H1 (cell line): ENCODE measurements at regions not wholly inside any gene's neighbourhood (a gene's known extent, or its start where the extent isn't known, plus 50 kb on each side); places are given as distances from the start of the nearest gene placed in this dataset.

Experiments
- CTCF ChIA-PET: fragments of 300-600 bp; sonication (Branson Sonifier 250); formaldehyde crosslinking; loops from one replicate; lab custom pipeline; 2021; ENCODE audit not compliant: partially characterized antibody; lab: Charles Lee
- POLR2A ChIA-PET: fragments of 300-600 bp; sonication (Branson Sonifier 250); formaldehyde crosslinking; loops from one replicate; lab custom pipeline; 2021; ENCODE audit warnings: inconsistent platforms; ENCODE audit not compliant: partially characterized antibody; lab: Charles Lee
- DNase-seq, 2 experiments: peaks; one replicate each; pipeline versions ENCODE4 v3.0.0 to v3.0.0-alpha.2; 2010 to 2022; ENCODE audit warnings: low spot score in 2 of 2, low read depth in 1 of 2, mixed read lengths in 1 of 2
- FAIRE-seq: peaks from 2 replicates; lab custom pipeline; 2011; peaks lifted over from hg19 to GRCh38; lab: Jason Lieb, UNC
- H2AFZ ChIP-seq: 2 replicates; pipeline ENCODE4 v1.8.1; 2012; ENCODE audit warnings: low read length, inconsistent platforms
- H2AK5ac ChIP-seq: 2 replicates; pipeline ENCODE4 v1.6.1; 2013; ENCODE audit warnings: low read depth, low read length
- H2BK120ac ChIP-seq: replicated peaks from 2 replicates; pipeline ENCODE3; 2013; ENCODE audit warnings: low read depth, low read length, inconsistent platforms
- H2BK12ac ChIP-seq: 2 replicates; pipeline ENCODE4 v1.6.1; 2013; ENCODE audit warnings: low read depth, low read length
- H2BK15ac ChIP-seq: 2 replicates; pipeline ENCODE4 v1.6.1; 2013; ENCODE audit warnings: low read length
- H2BK20ac ChIP-seq: 2 replicates; pipeline ENCODE4 v1.6.1; 2013; ENCODE audit warnings: low read length
- H2BK5ac ChIP-seq: 2 replicates; pipeline ENCODE4 v1.6.1; 2013; ENCODE audit warnings: low read depth, low read length
- H3K14ac ChIP-seq: 2 replicates; pipeline ENCODE4 v1.6.1; 2013; ENCODE audit warnings: inconsistent platforms; ENCODE audit not compliant: insufficient read length
- H3K18ac ChIP-seq: 2 replicates; pipeline ENCODE4 v1.6.1; 2013; ENCODE audit warnings: low read length; ENCODE audit errors: extremely low read depth
- H3K23ac ChIP-seq: 2 replicates; pipeline ENCODE4 v1.6.1; 2013; ENCODE audit warnings: inconsistent platforms; ENCODE audit not compliant: insufficient read length
- H3K23me2 ChIP-seq: 2 replicates; pipeline ENCODE4 v1.6.1; 2013; ENCODE audit warnings: low read depth, low read length
- H3K27ac ChIP-seq: 2 replicates; pipeline ENCODE4 v1.6.1; 2011; ENCODE audit warnings: low read depth, low read length, inconsistent platforms
- H3K27me3 ChIP-seq, 4 experiments: replicated peaks in 1 of 4; 1 replicate in 1 of 4; 2 replicates in 3 of 4; pipeline versions ENCODE4 v1.6.1 to v1.8.1; 2011 to 2013; ENCODE audit warnings: low read length in 3 of 4, mild to moderate bottlenecking in 3 of 4, inconsistent platforms in 2 of 4, mixed read lengths in 2 of 4, moderate library complexity in 1 of 4; ENCODE audit not compliant: control insufficient read depth in 3 of 4, insufficient read depth in 3 of 4; ENCODE audit errors: extremely low read depth in 1 of 4
- H3K36me3 ChIP-seq, 4 experiments: 2 replicates each; pipeline versions ENCODE4 v1.6.1 to v1.8.1; 2011 to 2013; ENCODE audit warnings: mild to moderate bottlenecking in 4 of 4, low read length in 3 of 4, moderate library complexity in 2 of 4, control low read depth in 1 of 4, inconsistent platforms in 1 of 4; ENCODE audit not compliant: insufficient read depth in 4 of 4, control insufficient read depth in 2 of 4
- H3K4ac ChIP-seq: replicated peaks from 2 replicates; pipeline ENCODE3; 2013; ENCODE audit warnings: low read length, low read depth, mixed read lengths, inconsistent platforms; ENCODE audit not compliant: insufficient read length
- H3K4me1 ChIP-seq, 4 experiments: replicated peaks in 1 of 4; 1 replicate in 1 of 4; 2 replicates in 3 of 4; pipeline versions ENCODE4 v1.6.1 to v1.8.1; 2011 to 2013; ENCODE audit warnings: low read length in 3 of 4, inconsistent platforms in 2 of 4, mixed read lengths in 1 of 4; ENCODE audit not compliant: insufficient read depth in 4 of 4, control insufficient read depth in 3 of 4
- H3K4me2 ChIP-seq, 2 experiments: 2 replicates each; pipeline versions ENCODE4 v1.6.1 to v1.8.1; 2011 to 2013; ENCODE audit warnings: low read depth in 2 of 2, low read length in 2 of 2, control low read depth in 1 of 2, inconsistent platforms in 1 of 2, mild to moderate bottlenecking in 1 of 2; ENCODE audit not compliant: insufficient read depth in 1 of 2
- H3K4me3 ChIP-seq, 4 experiments: fragments of 200-600, 300-600 bp in 1 of 4; sonication (generic), shearing (Covaris generic), sonication (Bioruptor Twin) in 1 of 4; 2 replicates each; pipeline versions ENCODE4 v1.5.1 to v1.8.1; 2011 to 2016; ENCODE audit warnings: low read length in 4 of 4, low read depth in 3 of 4, control low read depth in 2 of 4, inconsistent platforms in 2 of 4, mild to moderate bottlenecking in 2 of 4, mixed read lengths in 1 of 4, moderate library complexity in 1 of 4; ENCODE audit not compliant: insufficient read depth in 2 of 4; ENCODE audit errors: extremely low read depth in 1 of 4
- H3K56ac ChIP-seq: replicated peaks from 2 replicates; pipeline ENCODE3; 2013; ENCODE audit warnings: low read depth, mild to moderate bottlenecking, mixed read lengths, low read length, inconsistent platforms; ENCODE audit not compliant: insufficient read length
- H3K79me1 ChIP-seq: 2 replicates; pipeline ENCODE4 v1.6.1; 2013; ENCODE audit warnings: low read depth, low read length, control low read depth
- H3K79me2 ChIP-seq, 2 experiments: 2 replicates each; pipeline versions ENCODE4 v1.6.1 to v1.8.1; 2012 to 2013; ENCODE audit warnings: low read length in 2 of 2, mild to moderate bottlenecking in 2 of 2, inconsistent platforms in 1 of 2; ENCODE audit not compliant: insufficient read depth in 2 of 2, control insufficient read depth in 1 of 2
- H3K9ac ChIP-seq, 4 experiments: replicated peaks in 1 of 4; 1 replicate in 1 of 4; 2 replicates in 3 of 4; pipeline versions ENCODE4 v1.6.1 to v1.8.1; 2011 to 2013; ENCODE audit warnings: low read depth in 3 of 4, low read length in 3 of 4, control low read depth in 2 of 4, mild to moderate bottlenecking in 2 of 4, moderate library complexity in 2 of 4, inconsistent platforms in 1 of 4; ENCODE audit errors: extremely low read depth in 1 of 4
- H3K9me3 ChIP-seq, 2 experiments: 2 replicates each; pipeline versions ENCODE4 v1.6.1 to v1.8.1; 2012 to 2013; ENCODE audit warnings: mild to moderate bottlenecking in 2 of 2, moderate library complexity in 2 of 2, control low read depth in 1 of 2, inconsistent platforms in 1 of 2, low read depth in 1 of 2, low read length in 1 of 2, mixed read lengths in 1 of 2; ENCODE audit not compliant: insufficient read depth in 2 of 2
- H4K20me1 ChIP-seq, 2 experiments: replicated peaks in 1 of 2; 2 replicates each; pipeline versions ENCODE3 to v1.8.1; 2011 to 2013; ENCODE audit warnings: inconsistent platforms in 2 of 2, low read length in 2 of 2, mild to moderate bottlenecking in 1 of 2; ENCODE audit not compliant: insufficient read depth in 2 of 2, control insufficient read depth in 1 of 2
- H4K5ac ChIP-seq: 2 replicates; pipeline ENCODE4 v1.6.1; 2013; ENCODE audit warnings: low read length, low read depth, mixed read lengths, inconsistent platforms; ENCODE audit not compliant: insufficient read length
- H4K8ac ChIP-seq: 2 replicates; pipeline ENCODE4 v1.8.0; 2013; ENCODE audit warnings: mild to moderate bottlenecking, moderate library complexity, low read length, inconsistent platforms; ENCODE audit not compliant: insufficient read depth; ENCODE audit errors: extremely low read depth
- H4K91ac ChIP-seq: replicated peaks from 2 replicates; pipeline ENCODE3; 2013; ENCODE audit warnings: low read length, mixed read lengths, inconsistent platforms; ENCODE audit not compliant: insufficient read length
- BCL11A ChIP-seq, 2 experiments: IDR thresholded peaks; one replicate each; pipeline ENCODE4 v1.6.1; 2011; ENCODE audit warnings: low read depth in 2 of 2, low read length in 2 of 2, mild to moderate bottlenecking in 2 of 2
- BRCA1 ChIP-seq: IDR thresholded peaks from 2 replicates; pipeline ENCODE4 v1.6.1; 2012; ENCODE audit warnings: low read depth, low read length, improper control_type of control experiment
- EZH2 ChIP-seq: fragments of 200-600 bp; sonication (generic); IDR thresholded peaks from 2 replicates; pipeline ENCODE4 v1.7.1; 2012; ENCODE audit warnings: low read depth, mild to moderate bottlenecking, moderate library complexity, low read length, inconsistent platforms; ENCODE audit not compliant: severe bottlenecking
- HDAC2 ChIP-seq, 2 experiments: fragments of 300-600 bp in 1 of 2; sonication (generic) in 1 of 2; IDR thresholded peaks; 2 replicates each; pipeline ENCODE4 v1.6.1; 2011 to 2012; ENCODE audit warnings: low read depth in 2 of 2, low read length in 2 of 2, mild to moderate bottlenecking in 2 of 2, moderate library complexity in 2 of 2, borderline replicate concordance in 1 of 2, inconsistent platforms in 1 of 2
- KDM1A ChIP-seq: fragments of 200-600, 300-600 bp; sonication (generic); IDR thresholded peaks from 2 replicates; pipeline ENCODE4 v1.7.1; 2016; ENCODE audit warnings: mild to moderate bottlenecking, low read length, borderline replicate concordance
- PHF8 ChIP-seq: fragments of 200-600 bp; sonication (generic); conservative IDR thresholded peaks from 2 replicates; pipeline ENCODE4 v1.7.1; 2012; ENCODE audit warnings: low read depth, mild to moderate bottlenecking, inconsistent platforms, low read length, moderate library complexity
- POLR2AphosphoS5 ChIP-seq: IDR thresholded peaks from 2 replicates; pipeline ENCODE4 v1.6.1; 2011; ENCODE audit warnings: low read depth, low read length
- RAD21 ChIP-seq, 2 experiments: IDR thresholded peaks in 1 of 2; conservative IDR thresholded peaks in 1 of 2; 2 replicates each; pipeline ENCODE4 v1.6.1; 2011; ENCODE audit warnings: low read depth in 2 of 2, low read length in 2 of 2, improper control_type of control experiment in 1 of 2, inconsistent platforms in 1 of 2, mild to moderate bottlenecking in 1 of 2, moderate library complexity in 1 of 2
- WGBS, 2 experiments: shearing (Covaris generic) in 1 of 2; methylation state at CpG; one replicate each; pipeline versions ENCODE4 v1.1.6 to v1.1.7; 2013 to 2015; ENCODE audit warnings: low lambda C conversion rate in 2 of 2, mixed read lengths in 2 of 2, inconsistent platforms in 1 of 2, low coverage in 1 of 2, missing lambda C conversion rate in 1 of 2; ENCODE audit not compliant: insufficient replicate concordance in 2 of 2, insufficient coverage in 1 of 2, insufficient read length in 1 of 2; ENCODE audit errors: extremely low coverage in 1 of 2, missing lambda C conversion rate in 1 of 2; 5-methylcytosine and 5-hydroxymethylcytosine counted together
- TF ChIP-seq, protein P1 (sequence below), 3 experiments: IDR thresholded peaks; 1 replicate in 2 of 3; 2 replicates in 1 of 3; pipeline versions ENCODE4 v1.5.1 to v1.6.1; 2011; ENCODE audit warnings: low read length in 3 of 3, mild to moderate bottlenecking in 3 of 3, inconsistent platforms in 2 of 3, low read depth in 1 of 3, moderate library complexity in 1 of 3; ENCODE audit not compliant: insufficient read depth in 1 of 3; ENCODE audit errors: control extremely low read depth in 1 of 3

DNA sequence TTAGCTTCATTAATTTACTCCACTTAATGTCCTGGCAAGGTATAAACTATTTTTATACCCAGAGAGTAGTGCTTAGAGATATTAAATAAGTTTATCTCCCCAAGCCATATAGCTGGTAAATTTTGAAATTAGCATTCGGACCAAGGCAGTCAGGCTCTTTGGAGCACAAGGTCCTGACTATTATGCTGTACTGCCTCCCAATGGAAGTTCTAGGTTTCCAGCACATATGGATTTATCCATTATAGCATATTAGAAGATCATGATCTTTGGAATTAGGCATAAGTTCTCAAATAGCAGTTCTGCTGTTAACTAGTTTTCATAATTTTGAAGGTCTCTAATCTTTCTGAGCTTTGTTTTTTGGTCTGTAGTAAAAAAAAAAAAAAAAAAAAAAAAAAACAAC, 835.3 kb upstream of the EPHA7 start:
- CTCF ChIA-PET: interaction anchor here (0.6 to 1.8 kb wide), 11 partner anchors 23 to 891 kb away, joined by 3 to 5 read pairs (median 3); no protein-coding TSS in a partner anchor

More for the DNA sequence above, 835.3 kb upstream of the EPHA7 start:
- no peak overlapping the region for H2BK5ac ChIP-seq
- H2BK15ac ChIP-seq: no peak overlapping the region
- no peaks in the 10 kb centered on the region for H3K79me2 ChIP-seq
- H3K14ac ChIP-seq: no peak overlapping the region
- H3K23me2 ChIP-seq: no peaks in the 10 kb centered on the region
- no peak for DNase-seq
- no peak overlapping the region for H2BK120ac ChIP-seq
- no peaks in the 10 kb centered on the region for H4K20me1 ChIP-seq
- H3K79me1 ChIP-seq: no peaks in the 10 kb centered on the region
- no peak overlapping the region for H3K4me3 ChIP-seq
- H3K18ac ChIP-seq: no peak overlapping the region
- H2AFZ ChIP-seq: no peak overlapping the region
- H3K27me3 ChIP-seq: no peaks in the 10 kb centered on the region
- H3K9me3 ChIP-seq: no peaks in the 10 kb centered on the region
- H2AK5ac ChIP-seq: no peak overlapping the region
- H3K56ac ChIP-seq: no peak overlapping the region
- H3K36me3 ChIP-seq: no peaks in the 10 kb centered on the region
- 65% methylated on average over 1 of the region's 1 CpG; no CpG with 5 or more reads in 1 of the 2 experiments for WGBS, 2 experiments
- H3K4ac ChIP-seq: no peak overlapping the region
- no peak overlapping the region for H3K27ac ChIP-seq
- no peak overlapping the region for H3K9ac ChIP-seq
- H3K4me2 ChIP-seq: no peak overlapping the region
- no peak overlapping the region for H2BK12ac ChIP-seq
- TF ChIP-seq HDAC2 (IDR thresholded peaks at IDR 0.05; ENCODE audit: borderline replicate concordance in 1 of 2, low read depth in 2 of 2, low read length in 2 of 2) (no peak), KDM1A (no peak), BRCA1 (no peak), PHF8 (no peak), BCL11A (IDR thresholded peaks at IDR 0.05; ENCODE audit: low read depth in 2 of 2, low read length in 2 of 2) (no peak), RAD21 (IDR thresholded peaks at IDR 0.05 in 1 of 2, conservative IDR thresholded peaks at IDR 0.05 in 1 of 2; ENCODE audit: low read depth in 2 of 2, low read length in 2 of 2) (peak; percentile 86 to 90), POLR2AphosphoS5 (no peak), EZH2 (no peak)
- TF ChIP-seq, protein P1, sequence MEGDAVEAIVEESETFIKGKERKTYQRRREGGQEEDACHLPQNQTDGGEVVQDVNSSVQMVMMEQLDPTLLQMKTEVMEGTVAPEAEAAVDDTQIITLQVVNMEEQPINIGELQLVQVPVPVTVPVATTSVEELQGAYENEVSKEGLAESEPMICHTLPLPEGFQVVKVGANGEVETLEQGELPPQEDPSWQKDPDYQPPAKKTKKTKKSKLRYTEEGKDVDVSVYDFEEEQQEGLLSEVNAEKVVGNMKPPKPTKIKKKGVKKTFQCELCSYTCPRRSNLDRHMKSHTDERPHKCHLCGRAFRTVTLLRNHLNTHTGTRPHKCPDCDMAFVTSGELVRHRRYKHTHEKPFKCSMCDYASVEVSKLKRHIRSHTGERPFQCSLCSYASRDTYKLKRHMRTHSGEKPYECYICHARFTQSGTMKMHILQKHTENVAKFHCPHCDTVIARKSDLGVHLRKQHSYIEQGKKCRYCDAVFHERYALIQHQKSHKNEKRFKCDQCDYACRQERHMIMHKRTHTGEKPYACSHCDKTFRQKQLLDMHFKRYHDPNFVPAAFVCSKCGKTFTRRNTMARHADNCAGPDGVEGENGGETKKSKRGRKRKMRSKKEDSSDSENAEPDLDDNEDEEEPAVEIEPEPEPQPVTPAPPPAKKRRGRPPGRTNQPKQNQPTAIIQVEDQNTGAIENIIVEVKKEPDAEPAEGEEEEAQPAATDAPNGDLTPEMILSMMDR (IDR thresholded peaks at IDR 0.05; ENCODE audit: control extremely low read depth in 1 of 3, insufficient read depth in 1 of 3, low read depth in 1 of 3, low read length in 3 of 3): peak in 2 of 3 experiments; percentile 41 to 55; a peak in 2 of 4 replicates
- no peak overlapping the region for H3K23ac ChIP-seq
- POLR2A ChIA-PET: no interaction called here
- FAIRE-seq: no peak
- H3K4me1 ChIP-seq: no peaks in the 10 kb centered on the region
- no peak overlapping the region for H4K91ac ChIP-seq
- H4K5ac ChIP-seq: no peak overlapping the region
- no peak overlapping the region for H2BK20ac ChIP-seq
- no peak overlapping the region for H4K8ac ChIP-seq
